ENCODE measurements at regions not wholly inside any gene's neighbourhood (a gene's known extent, or its start where the extent isn't known, plus 50 kb on each side); places are given as distances from the start of the nearest gene placed in this dataset.
"Not testable (repeated sequence)": the region's sequence is repeated elsewhere in the genome, so short reads cannot be mapped to it uniquely, and the experiment has no call there.

DNA sequence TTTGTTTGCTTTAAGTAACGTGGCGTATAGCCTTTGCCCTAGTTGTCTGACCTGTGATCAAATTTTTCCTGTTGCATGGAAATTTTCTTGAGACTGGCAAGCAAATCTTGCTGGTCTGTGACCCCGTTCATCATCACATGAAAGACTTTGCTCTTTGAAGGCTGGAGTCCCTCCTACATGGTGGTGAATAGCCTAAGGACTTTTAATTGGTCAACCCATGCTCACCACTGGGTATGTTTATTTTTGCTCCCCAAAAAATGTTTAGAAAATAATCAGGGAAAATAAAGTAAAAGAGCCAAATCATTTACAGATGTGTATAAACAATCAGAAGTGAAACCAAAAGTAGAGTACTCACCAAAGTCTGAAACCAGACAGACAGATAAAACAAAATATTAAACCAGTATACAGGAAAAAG, 1075.3 kb upstream of the ALCAM start:
- H3K4me3 ChIP-seq (ENCODE audit: low read depth, low read length): no peak overlapping the region

DNA sequence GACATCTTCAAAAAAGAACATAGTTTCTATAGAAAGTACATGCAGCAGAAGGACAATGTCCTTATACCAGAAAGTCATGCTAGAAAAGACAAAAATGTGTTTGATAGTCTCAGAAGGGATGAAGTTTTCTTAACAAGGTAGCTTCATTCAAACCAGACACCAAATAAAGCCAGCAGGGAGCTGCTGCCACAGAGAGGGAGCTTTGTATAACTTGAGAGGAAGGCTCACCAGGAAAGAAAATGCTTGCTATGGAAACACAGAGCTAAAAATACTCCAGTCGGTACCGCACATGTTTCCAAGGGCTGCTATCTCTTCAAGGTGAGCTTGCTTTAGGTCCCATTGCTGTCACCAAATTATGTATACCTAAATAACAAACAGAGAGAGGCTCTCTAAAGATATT, 1074.8 kb upstream of the ALCAM start:
- no peak overlapping the region for H3K4me3 ChIP-seq (ENCODE audit: low read depth, low read length)

DNA sequence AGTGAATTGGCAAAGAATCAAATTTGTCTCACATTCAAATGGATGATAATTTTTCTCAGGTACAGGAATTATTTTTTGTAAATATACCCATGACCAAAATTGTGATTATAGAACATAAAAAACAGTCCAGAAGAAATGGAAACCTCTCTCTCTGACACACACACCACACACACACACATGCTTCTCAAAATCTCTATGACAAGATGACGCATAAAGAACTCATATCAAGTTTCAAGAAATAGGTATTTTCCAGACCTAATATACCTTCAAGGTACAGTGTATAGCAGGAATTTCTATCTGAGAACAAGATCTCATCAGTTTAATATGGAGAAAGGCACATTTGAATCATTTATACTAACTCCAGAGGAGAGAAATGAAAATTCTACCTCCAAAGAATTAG, 1069.1 kb upstream of the ALCAM start:
- H3K4me3 ChIP-seq (ENCODE audit: low read depth, low read length): no peak overlapping the region

DNA sequence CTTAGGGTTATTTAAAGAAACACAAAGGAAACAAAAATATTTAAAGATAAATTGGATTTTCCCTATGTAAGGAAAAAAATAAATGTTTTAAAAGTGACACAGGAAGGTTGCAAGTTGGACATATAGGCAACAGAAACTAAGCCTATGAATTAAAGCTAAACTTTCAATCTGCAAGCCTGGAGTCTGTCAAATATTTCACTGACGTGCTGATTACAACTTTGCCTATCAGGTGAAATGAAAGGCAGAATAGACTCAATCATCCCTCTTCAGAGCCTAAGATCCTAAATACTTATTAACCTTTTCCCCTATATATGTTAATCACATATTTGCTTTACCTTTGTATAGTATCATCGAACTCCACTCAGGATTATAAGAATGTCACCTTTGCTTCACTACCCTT, 1068.0 kb upstream of the ALCAM start:
- H3K4me3 ChIP-seq (ENCODE audit: low read depth, low read length): no peak overlapping the region

DNA sequence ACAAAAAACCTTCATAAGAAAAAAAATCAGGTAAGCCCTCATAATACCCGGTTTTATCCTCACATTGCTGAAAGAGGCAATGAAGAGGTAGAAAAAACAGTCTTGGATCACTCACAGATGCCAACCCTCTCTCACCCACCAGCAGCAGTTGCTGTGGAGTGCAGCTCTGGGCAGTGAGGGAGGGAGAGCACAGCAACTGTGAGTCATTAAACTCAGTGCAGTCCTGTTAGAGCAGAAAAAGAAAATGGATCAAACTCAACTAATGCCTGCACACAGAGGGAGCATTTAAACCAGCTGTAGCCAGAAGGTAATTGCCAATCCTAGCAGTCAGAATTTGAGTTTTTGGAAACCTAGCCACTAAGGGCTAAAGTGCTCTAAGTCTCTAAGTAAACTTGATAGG, 1050.6 kb upstream of the ALCAM start:
- H3K4me3 ChIP-seq (ENCODE audit: low read depth, low read length): no peak overlapping the region

DNA sequence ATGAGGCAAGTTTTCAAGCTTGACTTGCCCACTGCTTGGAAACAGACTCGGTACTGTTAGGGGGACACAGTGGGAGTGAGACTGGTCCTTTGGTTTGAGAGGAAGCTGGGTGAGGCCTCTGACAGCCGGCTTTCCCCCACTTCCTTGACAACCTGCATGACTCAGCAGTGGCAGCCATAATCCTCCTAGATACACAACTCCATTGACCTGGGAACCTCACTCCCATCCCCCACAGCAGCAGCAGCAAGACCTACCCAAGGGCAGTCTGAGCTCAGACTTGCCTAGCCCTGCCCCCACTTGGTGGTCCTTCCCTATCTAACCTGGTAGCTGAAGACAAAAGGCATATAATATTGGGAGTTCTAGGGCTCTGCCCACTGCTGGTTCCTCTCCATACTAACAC, 1043.5 kb upstream of the ALCAM start:
- no peak overlapping the region for H3K4me3 ChIP-seq (ENCODE audit: low read depth, low read length)

DNA sequence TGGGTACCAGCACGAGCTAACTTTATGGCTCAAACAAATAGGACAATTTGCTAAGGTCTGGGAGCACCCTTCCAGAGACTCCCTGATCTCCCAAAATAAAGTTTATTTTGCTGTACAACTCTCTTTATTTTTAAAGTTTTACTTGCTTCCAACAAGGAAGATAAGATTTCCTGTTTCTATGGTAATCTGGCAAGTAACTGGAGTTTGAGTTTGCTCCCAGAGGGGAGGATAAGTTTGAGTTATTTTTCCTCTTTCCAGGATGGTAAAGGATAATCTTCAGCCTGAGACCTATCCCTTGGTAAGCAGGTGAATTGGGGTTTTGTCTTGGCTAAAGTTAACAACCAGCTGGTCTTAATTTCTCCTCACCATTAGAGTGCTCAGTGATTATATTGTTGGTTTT, 1019.4 kb upstream of the ALCAM start:
- no peak overlapping the region for H3K4me3 ChIP-seq (ENCODE audit: low read depth, low read length)

DNA sequence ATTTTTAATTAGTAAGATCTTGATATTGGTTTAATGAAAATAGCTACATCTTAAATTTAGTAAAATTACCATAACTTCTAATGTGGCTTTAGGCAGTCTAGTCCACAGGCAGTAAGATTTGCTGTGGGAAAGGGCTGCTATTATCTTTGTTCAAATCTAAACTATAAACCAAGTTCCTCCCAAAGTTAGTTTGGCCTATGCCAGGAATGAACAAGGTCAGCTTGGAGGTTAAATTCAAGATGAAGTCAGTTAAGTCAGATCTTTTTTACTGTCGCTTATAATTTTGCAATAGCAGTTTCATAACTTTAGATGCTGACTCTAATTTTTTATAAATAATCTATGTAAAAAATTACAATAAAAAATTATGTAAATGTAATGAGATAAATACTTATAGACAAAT, 1016.9 kb upstream of the ALCAM start:
- H3K4me3 ChIP-seq (ENCODE audit: low read depth, low read length): no peak overlapping the region

DNA sequence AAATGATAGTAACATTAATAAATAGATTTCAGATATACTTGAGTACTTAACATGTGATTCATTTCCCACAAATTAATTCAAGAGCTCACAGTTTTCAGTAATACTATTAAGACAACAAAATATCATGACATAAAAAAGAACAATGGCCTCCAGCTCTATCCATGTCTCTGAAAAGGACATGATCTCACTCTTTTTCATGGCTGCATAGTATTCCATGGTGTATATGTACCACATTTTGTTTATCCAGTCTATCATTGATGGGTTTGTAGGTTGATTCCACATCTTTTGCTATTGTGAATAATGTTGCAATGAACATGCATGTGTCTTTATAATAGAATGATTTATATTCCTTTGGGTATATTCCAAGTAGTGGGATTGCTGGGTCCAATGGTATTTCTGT, 1012.8 kb upstream of the ALCAM start:
- no peak overlapping the region for H3K4me3 ChIP-seq (ENCODE audit: low read depth, low read length)

DNA sequence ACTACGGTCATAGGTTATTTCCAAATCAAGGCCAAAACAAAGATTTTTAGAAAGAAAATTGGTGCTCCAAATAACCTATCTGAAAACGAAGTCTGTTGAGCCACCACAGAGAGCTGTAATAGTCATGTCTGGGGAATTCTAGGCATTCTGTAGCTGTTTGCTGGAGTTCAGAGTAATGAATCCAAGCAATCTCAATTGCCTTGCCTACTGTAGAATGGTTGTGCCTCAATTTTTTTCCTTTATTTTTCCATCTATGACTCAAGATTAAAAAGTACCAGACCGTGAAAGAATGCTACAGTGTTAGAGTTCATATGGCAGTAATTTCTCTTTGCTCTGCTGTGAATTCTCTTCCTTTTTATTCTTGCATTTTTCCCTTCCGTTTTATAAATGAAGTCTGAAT, 1007.2 kb upstream of the ALCAM start:
- H3K4me3 ChIP-seq (ENCODE audit: low read depth, low read length): no peak overlapping the region

DNA sequence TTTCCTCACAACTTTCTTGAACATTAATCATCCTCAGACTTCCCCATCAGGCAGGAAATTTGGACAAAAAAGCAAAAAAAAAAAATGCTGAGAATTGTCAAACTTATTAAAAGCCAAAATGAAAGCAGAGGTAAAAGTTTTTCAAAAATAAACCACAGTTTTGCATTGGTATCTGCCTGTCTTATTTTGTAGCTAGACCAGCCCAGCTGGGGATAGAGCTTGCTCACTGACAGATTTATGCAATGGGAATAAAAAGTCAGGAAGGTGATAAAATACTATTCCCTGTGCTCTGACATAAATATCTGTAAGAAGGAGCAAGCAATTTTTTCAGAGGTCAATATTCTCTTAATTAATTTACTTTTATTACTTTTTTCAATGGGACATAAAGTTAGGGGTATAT, 1006.7 kb upstream of the ALCAM start:
- H3K4me3 ChIP-seq (ENCODE audit: low read depth, low read length): no peak overlapping the region

DNA sequence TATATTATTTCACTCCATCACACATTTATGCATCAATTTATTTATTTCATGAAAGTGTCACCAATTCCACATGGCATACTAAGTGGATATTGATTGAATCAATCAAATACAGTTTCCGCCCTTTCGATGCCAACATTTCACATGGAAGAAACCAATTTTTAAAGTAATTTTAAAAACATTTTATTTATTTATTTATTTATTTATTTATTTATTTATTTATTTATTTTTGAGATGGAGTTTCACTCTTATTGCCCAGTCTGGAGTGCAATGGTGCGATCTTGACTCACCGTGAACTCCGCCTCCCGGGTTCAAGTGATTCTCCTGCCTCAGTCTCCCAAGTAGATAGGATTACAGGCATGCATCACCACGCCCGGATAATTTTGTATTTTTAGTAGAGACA, 1005.0 kb upstream of the ALCAM start:
- H3K4me3 ChIP-seq (ENCODE audit: low read depth, low read length): not testable (repeated sequence)

DNA sequence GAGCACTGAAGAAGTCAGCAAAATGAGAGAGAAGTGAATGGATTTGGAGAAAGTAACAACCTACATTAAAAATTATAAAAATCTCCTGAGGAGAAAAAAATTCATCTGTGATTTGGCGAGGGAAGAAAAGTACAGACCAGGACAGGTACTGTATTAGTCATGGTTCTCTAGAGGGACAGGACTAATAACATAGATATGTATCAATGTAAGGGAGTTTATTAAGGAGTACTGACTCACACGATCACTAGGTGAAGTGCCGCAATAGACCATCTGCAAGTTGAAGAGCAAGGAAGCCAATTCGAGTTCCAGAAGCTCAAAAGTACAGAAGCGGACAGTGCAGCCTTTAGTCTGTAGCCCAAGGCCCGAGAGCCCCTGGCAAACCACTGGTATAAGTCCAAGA, 1004.4 kb upstream of the ALCAM start:
- no peak overlapping the region for H3K4me3 ChIP-seq (ENCODE audit: low read depth, low read length)

DNA sequence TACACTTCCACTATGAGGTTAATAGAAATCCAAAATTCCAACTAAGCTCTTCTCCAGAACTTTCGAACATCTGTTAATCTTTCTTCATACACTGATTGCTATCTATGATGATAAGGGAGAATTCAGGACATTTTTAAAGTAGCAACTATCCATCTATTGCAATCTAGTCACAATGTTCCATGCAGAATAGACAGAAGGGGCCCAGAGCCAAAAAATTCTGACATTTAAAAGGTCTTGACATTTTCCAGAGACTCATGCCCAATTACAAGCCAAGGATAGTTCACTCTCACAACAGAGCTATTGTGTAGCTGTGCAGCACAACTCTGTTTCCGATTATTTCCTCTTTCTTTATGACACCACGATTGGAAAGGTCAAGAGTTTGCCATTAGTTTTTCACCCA, 999.7 kb upstream of the ALCAM start:
- no peak overlapping the region for H3K4me3 ChIP-seq (ENCODE audit: low read depth, low read length)

DNA sequence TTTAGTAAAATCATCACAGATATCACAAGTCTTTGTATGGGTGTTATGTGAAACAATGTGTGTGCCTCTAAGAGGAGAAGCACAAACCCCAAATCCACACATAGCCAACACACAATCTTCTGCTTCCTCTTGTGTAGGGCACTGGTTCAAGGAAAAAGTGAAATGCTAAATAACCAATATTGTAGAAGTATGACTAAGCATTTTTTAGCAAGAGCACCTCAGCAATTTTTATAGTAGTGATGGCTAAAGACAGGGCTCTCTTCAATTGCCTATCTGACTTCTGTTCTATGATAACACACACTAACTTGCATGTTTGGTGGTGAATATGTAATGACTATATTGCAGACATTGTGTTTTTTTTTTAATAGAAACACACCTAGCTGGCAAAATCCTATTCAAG, 997.9 kb upstream of the ALCAM start:
- no peak overlapping the region for H3K4me3 ChIP-seq (ENCODE audit: low read depth, low read length)

DNA sequence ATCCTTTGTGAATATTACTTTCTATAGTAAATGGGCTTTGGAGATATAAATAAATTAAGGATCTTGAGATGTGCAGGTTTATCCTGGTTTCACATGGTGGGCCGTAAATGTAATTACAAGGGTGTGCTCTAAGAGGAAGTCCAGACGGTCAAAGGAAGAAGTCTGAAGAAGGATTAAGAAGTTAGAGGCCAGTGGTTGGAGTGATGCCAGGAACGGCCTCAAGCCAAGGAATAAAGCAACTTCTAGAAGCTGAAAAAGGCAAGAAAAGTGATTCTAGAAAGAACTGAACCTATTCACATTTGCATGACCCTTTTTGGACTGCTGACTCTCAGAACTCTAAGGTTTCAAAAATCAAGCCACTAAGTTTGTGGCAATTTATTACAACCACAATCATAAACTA, 981.3 kb upstream of the ALCAM start:
- no peak overlapping the region for H3K4me3 ChIP-seq (ENCODE audit: low read depth, low read length)

DNA sequence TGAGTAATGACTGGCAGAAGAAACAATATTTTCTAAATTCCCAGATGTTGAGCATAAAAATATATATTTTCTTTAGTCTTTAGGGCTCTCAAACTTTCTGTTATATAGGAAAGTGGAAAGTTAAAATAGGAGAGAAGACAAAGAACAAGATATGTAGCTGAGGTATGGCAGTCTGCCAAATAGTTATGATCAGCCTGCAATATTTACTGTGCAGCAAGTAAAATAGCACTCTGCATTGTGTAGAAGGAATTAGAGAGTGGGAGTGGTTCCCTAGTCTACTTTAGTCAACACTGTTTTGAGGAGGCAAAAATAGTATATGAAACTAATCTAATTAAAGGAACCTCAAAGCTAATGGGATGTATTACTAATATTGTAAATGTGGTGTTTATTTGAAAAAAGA, 978.1 kb upstream of the ALCAM start:
- no peak overlapping the region for H3K4me3 ChIP-seq (ENCODE audit: low read depth, low read length)

DNA sequence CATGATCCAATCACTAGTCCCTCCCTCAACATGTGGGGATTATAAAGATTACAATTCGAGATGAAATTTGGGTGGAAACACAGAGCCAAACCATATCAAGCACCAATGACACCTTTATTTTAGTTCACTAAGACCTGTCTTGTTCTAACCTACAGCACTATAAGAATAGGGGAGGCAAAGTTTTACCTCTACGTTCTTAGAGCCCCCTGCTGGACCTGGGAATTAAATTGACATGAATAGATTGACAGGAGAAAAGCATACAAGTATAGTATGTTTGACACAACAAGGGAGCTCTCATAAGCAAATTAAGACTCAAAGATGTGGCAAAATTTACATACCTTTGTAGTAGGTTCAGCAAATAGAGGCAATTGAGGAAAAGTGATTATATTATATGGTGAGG, 974.4 kb upstream of the ALCAM start:
- H3K4me3 ChIP-seq (ENCODE audit: low read depth, low read length): no peak overlapping the region

DNA sequence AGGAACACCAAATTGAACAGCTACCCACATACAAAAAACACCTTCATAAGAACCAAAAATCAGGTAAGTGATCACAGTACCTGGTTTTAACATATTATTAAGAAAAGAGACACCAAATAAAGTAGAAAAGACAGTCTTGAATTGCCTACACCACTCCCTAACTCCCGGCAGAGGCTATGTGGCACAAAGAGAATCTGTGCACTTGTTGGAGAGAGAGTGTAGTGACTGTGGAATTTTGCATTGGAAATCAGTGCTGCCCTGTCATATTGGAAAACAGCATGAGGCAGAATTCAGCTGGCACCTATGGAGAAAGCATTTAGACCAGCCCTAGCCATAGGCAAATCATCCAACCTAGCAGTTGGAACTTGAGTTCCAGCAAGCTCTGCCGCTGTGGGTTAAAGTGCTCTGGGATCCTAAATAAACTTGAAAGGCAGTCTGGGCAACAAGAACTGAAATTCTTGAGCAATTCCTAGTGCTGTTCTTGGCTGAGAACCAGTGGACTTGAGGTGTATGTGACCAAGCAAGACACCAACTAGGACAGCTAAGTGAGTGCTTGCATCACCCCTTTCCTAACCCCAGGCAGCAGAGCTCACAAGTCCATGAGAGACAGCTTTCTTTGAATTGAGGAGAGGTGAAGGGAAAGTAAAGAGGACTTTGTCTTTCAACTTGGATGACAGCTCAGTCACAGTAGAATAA, 969.6 kb upstream of the ALCAM start:
- no peak overlapping the region for H3K4me3 ChIP-seq (ENCODE audit: low read depth, low read length)

DNA sequence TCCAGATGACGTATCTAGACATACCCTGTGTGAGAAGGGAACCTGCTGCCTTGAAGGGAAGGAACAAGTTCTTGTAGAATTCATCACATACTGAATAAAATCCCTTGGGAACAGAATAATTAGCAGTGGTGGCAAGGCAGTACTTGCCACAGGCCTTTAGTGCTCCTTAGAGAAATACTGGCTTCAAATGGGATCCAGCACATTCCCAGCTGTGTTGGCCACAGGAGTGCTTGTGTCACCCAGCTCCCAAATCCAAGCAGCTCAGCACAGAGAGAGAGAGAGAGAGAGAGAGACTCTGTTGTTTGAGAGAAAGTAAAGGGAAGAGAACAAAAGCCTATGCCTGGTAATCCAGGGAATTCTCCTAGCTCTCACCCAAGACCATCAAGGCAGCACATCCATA, 969.0 kb upstream of the ALCAM start:
- H3K4me3 ChIP-seq (ENCODE audit: low read depth, low read length): no peak overlapping the region

DNA sequence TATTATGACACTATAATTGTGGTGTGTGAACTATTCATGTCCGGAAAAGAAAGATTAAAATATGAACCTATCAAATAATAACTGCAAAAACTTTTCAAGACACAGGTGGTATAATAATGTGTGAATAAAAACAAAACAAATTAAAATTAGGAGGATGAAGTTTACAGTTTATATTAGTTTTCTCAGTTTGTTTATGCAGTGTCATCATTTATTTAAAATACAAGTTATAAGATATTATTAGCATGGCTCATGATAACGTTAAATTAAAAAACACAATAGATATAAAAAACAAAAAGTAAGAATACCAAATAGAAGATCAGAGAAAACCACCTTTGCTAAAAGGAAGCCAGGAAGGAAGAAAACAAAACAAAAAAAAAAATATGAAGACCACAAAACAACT, 963.8 kb upstream of the ALCAM start:
- no peak overlapping the region for H3K4me3 ChIP-seq (ENCODE audit: low read depth, low read length)

DNA sequence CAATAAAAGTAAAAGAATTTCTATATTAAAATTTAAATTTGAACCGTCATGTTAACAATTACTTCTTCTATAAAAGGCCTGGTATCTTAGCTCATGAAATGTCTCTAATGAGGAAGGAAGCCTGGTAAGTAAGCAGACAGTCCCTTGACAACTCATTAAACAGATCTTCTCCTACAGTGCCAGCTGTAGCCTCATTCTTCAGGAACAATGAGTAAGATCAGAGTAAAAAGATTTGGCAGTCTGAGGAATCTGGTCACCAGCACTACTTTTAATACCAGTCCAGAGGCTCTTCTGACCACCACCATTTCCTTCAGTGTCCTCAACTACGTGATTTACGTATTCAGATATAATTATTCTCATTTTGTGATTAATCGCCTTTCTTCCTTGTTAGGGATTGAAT, 955.0 kb upstream of the ALCAM start:
- H3K4me3 ChIP-seq (ENCODE audit: low read depth, low read length): no peak overlapping the region
